ENCODE measurements at regions not wholly inside any gene's neighbourhood (a gene's known extent, or its start where the extent isn't known, plus 50 kb on each side); places are given as distances from the start of the nearest gene placed in this dataset.

DNA sequence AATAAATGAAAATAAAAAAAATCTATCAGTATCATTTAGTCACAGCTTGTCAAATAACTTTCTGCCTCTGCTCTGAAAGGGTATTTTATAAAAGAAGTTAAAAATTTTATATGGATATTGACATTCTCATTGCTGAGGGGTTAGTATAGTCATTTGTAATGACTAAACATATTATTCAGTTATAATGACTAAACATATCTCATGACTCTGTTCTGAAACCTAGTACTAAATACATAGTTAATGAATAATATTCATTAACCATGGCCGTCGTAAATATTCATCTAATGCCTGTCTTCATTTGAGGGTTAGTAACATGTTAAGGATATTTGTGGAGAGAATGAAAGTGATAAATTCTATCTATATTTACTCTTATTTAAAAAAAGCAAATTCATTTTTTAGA, 69.1 kb upstream of the MAP4K3 start:
- no peak for TF ChIP-seq EZH2 (IDR thresholded peaks at IDR 0.05; ENCODE audit: insufficient read depth, poor library complexity, severe bottlenecking)
- no peak for TF ChIP-seq EZH2phosphoT487 (IDR thresholded peaks at IDR 0.05; ENCODE audit: insufficient read depth, low read depth)

Measured in GM23248 (cell line).